ENCODE measurements at regions not wholly inside any gene's neighbourhood (a gene's known extent, or its start where the extent isn't known, plus 50 kb on each side); places are given as distances from the start of the nearest gene placed in this dataset.

DNA sequence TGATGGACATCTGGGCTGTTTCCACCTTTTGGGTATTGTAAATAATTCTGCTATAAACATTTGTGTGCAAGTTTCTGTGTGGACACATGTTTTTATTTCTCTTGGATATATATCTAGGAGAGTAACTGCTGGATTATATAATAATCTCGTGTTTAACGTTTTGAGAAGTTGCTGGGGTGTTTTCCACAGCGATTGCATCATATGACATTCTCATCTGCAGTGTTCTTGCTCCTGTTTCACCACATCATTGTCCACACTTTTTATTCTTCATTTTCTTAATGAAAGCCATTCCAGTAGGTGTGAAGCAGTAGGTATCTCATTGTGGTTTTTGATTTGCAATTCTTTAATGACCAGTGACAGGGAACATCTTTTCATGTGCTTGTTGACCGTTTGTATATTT lies 56.9 kb upstream of the ALKAL2 start (continued):
- TF ChIP-seq, protein P1, sequence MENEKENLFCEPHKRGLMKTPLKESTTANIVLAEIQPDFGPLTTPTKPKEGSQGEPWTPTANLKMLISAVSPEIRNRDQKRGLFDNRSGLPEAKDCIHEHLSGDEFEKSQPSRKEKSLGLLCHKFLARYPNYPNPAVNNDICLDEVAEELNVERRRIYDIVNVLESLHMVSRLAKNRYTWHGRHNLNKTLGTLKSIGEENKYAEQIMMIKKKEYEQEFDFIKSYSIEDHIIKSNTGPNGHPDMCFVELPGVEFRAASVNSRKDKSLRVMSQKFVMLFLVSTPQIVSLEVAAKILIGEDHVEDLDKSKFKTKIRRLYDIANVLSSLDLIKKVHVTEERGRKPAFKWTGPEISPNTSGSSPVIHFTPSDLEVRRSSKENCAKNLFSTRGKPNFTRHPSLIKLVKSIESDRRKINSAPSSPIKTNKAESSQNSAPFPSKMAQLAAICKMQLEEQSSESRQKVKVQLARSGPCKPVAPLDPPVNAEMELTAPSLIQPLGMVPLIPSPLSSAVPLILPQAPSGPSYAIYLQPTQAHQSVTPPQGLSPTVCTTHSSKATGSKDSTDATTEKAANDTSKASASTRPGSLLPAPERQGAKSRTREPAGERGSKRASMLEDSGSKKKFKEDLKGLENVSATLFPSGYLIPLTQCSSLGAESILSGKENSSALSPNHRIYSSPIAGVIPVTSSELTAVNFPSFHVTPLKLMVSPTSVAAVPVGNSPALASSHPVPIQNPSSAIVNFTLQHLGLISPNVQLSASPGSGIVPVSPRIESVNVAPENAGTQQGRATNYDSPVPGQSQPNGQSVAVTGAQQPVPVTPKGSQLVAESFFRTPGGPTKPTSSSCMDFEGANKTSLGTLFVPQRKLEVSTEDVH (IDR thresholded peaks at IDR 0.05; ENCODE audit: low read depth, partially characterized antibody), result no peak
- TF ChIP-seq IKZF2 (IDR thresholded peaks at IDR 0.05) (no peak), KAT2A (conservative IDR thresholded peaks at IDR 0.05; ENCODE audit: control insufficient read depth, low read depth, low read length) (no peak), YBX1 (IDR thresholded peaks at IDR 0.05) (no peak), SIX5 (IDR thresholded peaks at IDR 0.05; ENCODE audit: low read depth, low read length, severe bottlenecking) (no peak), CREM (IDR thresholded peaks at IDR 0.05; ENCODE audit: low read depth) (no peak)

DNA sequence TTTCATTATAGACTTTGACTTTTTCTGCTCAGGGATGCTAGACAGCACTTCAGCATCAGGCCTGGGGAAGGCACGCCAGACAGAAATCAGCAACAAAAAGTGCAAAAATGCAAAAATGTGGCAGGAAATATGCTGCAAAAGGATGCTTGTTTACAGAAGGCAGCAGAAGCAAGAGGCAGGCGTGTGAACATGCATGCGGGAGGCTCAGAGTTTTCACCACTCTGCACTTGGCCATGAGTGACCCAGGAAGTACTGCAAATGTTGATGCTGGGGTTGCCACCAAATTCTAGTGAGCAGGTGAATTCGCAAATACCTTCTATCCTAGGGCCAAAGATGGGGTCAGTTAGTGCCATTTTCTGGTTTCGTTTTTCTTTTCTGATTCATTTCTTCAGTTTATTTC lies 55.5 kb upstream of the ALKAL2 start:
- POLR2A ChIA-PET, result no interaction called here
- FAIRE-seq (no peak), DNase-seq (ENCODE audit: low read depth, low spot score) (no peak), ATAC-seq (no peak)
- Histone ChIP-seq H4K20me1 (ENCODE audit: control insufficient read depth, insufficient read depth) (no peaks in the 10 kb centered on the region), H3K36me3 (ENCODE audit: control insufficient read depth in 2 of 2, insufficient read depth in 2 of 2, low read length in 1 of 2) (no peaks in the 10 kb centered on the region), H2AFZ (ENCODE audit: control insufficient read depth, low read depth, low read length) (no peak overlapping the region), H3K9me3 (replicated peaks; ENCODE audit: control insufficient read depth, insufficient read depth, low read length) (no peaks in the 10 kb centered on the region; the same call in 2 of the 3 replicates), H3K4me3 (no peak overlapping the region), H3K27me3 (replicated peaks in 1 of 2; ENCODE audit: control insufficient read depth in 2 of 2, insufficient read depth in 2 of 2, low read length in 1 of 2) (no peaks in the 10 kb centered on the region), H3K9ac (ENCODE audit: control insufficient read depth, insufficient read depth, low read length) (no peak overlapping the region), H3K27ac (ENCODE audit: control insufficient read depth, insufficient read depth) (no peak overlapping the region), H3K79me2 (ENCODE audit: control insufficient read depth, insufficient read depth, low read length) (no peaks in the 10 kb centered on the region), H3K4me1 (ENCODE audit: control insufficient read depth, insufficient read depth, low read length) (no peaks in the 10 kb centered on the region), H3K4me2 (ENCODE audit: control insufficient read depth, insufficient read depth) (no peak overlapping the region)
- RAD21 ChIA-PET (ENCODE audit: unreplicated experiment), result no interaction called here
- CTCF ChIA-PET, result no interaction called here
- SMC1A ChIA-PET (ENCODE audit: uncharacterized antibody, unreplicated experiment), result no interaction called here
- intact Hi-C loops (cut with micrococcal nuclease; ENCODE audit: unreplicated experiment), result no loop called here
- 0% methylated on average over 5 of the region's 5 CpGs for WGBS (ENCODE audit: insufficient coverage, insufficient replicate concordance, low lambda C conversion rate, missing lambda C conversion rate)
- BruUV-seq (replicated peaks), result no TSS peak
- in situ Hi-C loops (cut with MboI), result no loop called here
- TF ChIP-seq CBFB (IDR thresholded peaks at IDR 0.05; ENCODE audit: low read depth) (no peak), RELA (IDR thresholded peaks at IDR 0.05; ENCODE audit: borderline replicate concordance, partially characterized antibody) (no peak), EED (IDR thresholded peaks at IDR 0.05; ENCODE audit: low read depth) (no peak), ZNF274 (IDR thresholded peaks at IDR 0.05; ENCODE audit: insufficient read depth, insufficient read length) (no peak), KAT2A (conservative IDR thresholded peaks at IDR 0.05; ENCODE audit: control insufficient read depth, low read depth, low read length) (no peak), DPF2 (IDR thresholded peaks at IDR 0.05) (no peak), MTA2 (IDR thresholded peaks at IDR 0.05; ENCODE audit: low read depth) (no peak)
- TF ChIP-seq, protein P2, sequence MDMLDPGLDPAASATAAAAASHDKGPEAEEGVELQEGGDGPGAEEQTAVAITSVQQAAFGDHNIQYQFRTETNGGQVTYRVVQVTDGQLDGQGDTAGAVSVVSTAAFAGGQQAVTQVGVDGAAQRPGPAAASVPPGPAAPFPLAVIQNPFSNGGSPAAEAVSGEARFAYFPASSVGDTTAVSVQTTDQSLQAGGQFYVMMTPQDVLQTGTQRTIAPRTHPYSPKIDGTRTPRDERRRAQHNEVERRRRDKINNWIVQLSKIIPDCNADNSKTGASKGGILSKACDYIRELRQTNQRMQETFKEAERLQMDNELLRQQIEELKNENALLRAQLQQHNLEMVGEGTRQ (IDR thresholded peaks at IDR 0.05; ENCODE audit: borderline replicate concordance, low read depth, low read length), result no peak
- TF ChIP-seq, protein P3, sequence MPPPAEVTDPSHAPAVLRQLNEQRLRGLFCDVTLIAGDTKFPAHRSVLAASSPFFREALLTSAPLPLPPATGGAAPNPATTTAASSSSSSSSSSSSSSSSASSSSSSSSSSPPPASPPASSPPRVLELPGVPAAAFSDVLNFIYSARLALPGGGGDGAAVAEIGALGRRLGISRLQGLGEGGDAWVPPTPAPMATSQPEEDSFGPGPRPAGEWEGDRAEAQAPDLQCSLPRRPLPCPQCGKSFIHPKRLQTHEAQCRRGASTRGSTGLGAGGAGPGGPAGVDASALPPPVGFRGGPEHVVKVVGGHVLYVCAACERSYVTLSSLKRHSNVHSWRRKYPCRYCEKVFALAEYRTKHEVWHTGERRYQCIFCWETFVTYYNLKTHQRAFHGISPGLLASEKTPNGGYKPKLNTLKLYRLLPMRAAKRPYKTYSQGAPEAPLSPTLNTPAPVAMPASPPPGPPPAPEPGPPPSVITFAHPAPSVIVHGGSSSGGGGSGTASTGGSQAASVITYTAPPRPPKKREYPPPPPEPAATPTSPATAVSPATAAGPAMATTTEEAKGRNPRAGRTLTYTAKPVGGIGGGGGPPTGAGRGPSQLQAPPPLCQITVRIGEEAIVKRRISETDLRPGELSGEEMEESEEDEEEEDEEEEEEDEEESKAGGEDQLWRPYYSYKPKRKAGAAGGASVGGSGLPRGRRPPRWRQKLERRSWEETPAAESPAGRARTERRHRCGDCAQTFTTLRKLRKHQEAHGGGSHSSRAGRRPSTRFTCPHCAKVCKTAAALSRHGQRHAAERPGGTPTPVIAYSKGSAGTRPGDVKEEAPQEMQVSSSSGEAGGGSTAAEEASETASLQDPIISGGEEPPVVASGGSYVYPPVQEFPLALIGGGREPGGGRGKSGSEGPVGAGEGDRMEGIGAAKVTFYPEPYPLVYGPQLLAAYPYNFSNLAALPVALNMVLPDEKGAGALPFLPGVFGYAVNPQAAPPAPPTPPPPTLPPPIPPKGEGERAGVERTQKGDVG (CRISPR knock-in tag; IDR thresholded peaks at IDR 0.05), result no peak
- TF ChIP-seq, protein P4, sequence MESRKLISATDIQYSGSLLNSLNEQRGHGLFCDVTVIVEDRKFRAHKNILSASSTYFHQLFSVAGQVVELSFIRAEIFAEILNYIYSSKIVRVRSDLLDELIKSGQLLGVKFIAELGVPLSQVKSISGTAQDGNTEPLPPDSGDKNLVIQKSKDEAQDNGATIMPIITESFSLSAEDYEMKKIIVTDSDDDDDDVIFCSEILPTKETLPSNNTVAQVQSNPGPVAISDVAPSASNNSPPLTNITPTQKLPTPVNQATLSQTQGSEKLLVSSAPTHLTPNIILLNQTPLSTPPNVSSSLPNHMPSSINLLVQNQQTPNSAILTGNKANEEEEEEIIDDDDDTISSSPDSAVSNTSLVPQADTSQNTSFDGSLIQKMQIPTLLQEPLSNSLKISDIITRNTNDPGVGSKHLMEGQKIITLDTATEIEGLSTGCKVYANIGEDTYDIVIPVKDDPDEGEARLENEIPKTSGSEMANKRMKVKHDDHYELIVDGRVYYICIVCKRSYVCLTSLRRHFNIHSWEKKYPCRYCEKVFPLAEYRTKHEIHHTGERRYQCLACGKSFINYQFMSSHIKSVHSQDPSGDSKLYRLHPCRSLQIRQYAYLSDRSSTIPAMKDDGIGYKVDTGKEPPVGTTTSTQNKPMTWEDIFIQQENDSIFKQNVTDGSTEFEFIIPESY (IDR thresholded peaks at IDR 0.05), result no peak

Measured in GM12878 (cell line).